GM12878 (cell line): ENCODE measurements at regions not wholly inside any gene's neighbourhood (a gene's known extent, or its start where the extent isn't known, plus 50 kb on each side); places are given as distances from the start of the nearest gene placed in this dataset.

Experiments
- ATAC-seq: fragments of 200-7000 bp; cut with Tn5 transposase; 3 replicates; pipeline ENCODE4 v1.9.1; 2020; ENCODE audit warnings: mild to moderate bottlenecking, moderate library complexity
- BruUV-seq: library from RNA; stranded (reverse); fragments of 400-500 nt; replicated peaks from 2 replicates; lab custom pipeline; 2021; lab: Mats Ljungman, UMichigan
- CTCF ChIA-PET: fragments of 300-600 bp; sonication (Branson Sonifier 250); formaldehyde crosslinking; extraction: SDS; loops from one replicate; lab custom pipeline; 2021; ENCODE audit warnings: inconsistent platforms; lab: Yijun Ruan, JAX
- POLR2A ChIA-PET: fragments of 350-600 bp; formaldehyde crosslinking; extraction: SDS; loops from one replicate; lab custom pipeline; 2021; ENCODE audit warnings: inconsistent platforms; lab: Charles Lee
- RAD21 ChIA-PET: fragments of 300-600 bp; sonication (Branson Sonifier 250); formaldehyde crosslinking; loops from one replicate; lab custom pipeline; 2023; ENCODE audit warnings: antibody characterized with exemption; ENCODE audit not compliant: unreplicated experiment; lab: Charles Lee
- SMC1A ChIA-PET: fragments of 300-600 bp; sonication (Branson Sonifier 250); formaldehyde crosslinking; loops from one replicate; lab custom pipeline; 2023; ENCODE audit not compliant: unreplicated experiment, uncharacterized antibody; lab: Charles Lee
- DNase-seq: peaks from one replicate; pipeline ENCODE4 v3.0.0-alpha.2; 2011; ENCODE audit warnings: low read depth, low spot score
- FAIRE-seq: peaks from 3 replicates; lab custom pipeline; 2011; peaks lifted over from hg19 to GRCh38; lab: Jason Lieb, UNC
- H2AFZ ChIP-seq: 2 replicates; pipeline ENCODE4 v1.6.0; 2011; ENCODE audit warnings: low read depth, low read length, control low read depth; ENCODE audit not compliant: control insufficient read depth
- H3K27ac ChIP-seq: 2 replicates; pipeline ENCODE4 v1.5.1; 2011; ENCODE audit warnings: control low read depth; ENCODE audit not compliant: control insufficient read depth, insufficient read depth
- H3K27me3 ChIP-seq, 2 experiments: replicated peaks in 1 of 2; 2 replicates each; pipeline versions ENCODE4 v1.6.0 to v1.6.1; 2011; ENCODE audit warnings: low read length in 1 of 2; ENCODE audit not compliant: control insufficient read depth in 2 of 2, insufficient read depth in 2 of 2
- H3K36me3 ChIP-seq, 2 experiments: 2 replicates each; pipeline ENCODE4 v1.5.1; 2011; ENCODE audit warnings: low read length in 1 of 2; ENCODE audit not compliant: control insufficient read depth in 2 of 2, insufficient read depth in 2 of 2
- H3K4me1 ChIP-seq: 2 replicates; pipeline ENCODE4 v1.6.1; 2011; ENCODE audit warnings: mild to moderate bottlenecking, low read length, moderate library complexity, mixed read lengths; ENCODE audit not compliant: control insufficient read depth, insufficient read depth
- H3K4me2 ChIP-seq: 2 replicates; pipeline ENCODE4 v1.6.0; 2011; ENCODE audit warnings: control low read depth; ENCODE audit not compliant: control insufficient read depth, insufficient read depth
- H3K4me3 ChIP-seq: fragments of 200-600 bp; sonication (generic); 2 replicates; pipeline ENCODE4 v1.5.1; 2016
- H3K79me2 ChIP-seq: 2 replicates; pipeline ENCODE4 v1.6.0; 2011; ENCODE audit warnings: low read length; ENCODE audit not compliant: control insufficient read depth, insufficient read depth
- H3K9ac ChIP-seq: 2 replicates; pipeline ENCODE4 v1.8.0; 2011; ENCODE audit warnings: low read length, control low read depth, mixed read lengths; ENCODE audit not compliant: control insufficient read depth, insufficient read depth
- H3K9me3 ChIP-seq: replicated peaks from 3 replicates; pipeline ENCODE4 v1.5.1; 2011; ENCODE audit warnings: mild to moderate bottlenecking, low read length; ENCODE audit not compliant: control insufficient read depth, insufficient read depth
- H4K20me1 ChIP-seq: 2 replicates; pipeline ENCODE4 v1.6.0; 2011; ENCODE audit not compliant: control insufficient read depth, insufficient read depth
- ASH2L ChIP-seq: fragments of 300-600, 200-600 bp; sonication (generic); IDR thresholded peaks from 2 replicates; pipeline ENCODE4 v1.6.1; 2017; ENCODE audit warnings: low read depth, mild to moderate bottlenecking, borderline replicate concordance
- BHLHE40 ChIP-seq, 2 experiments: fragments of 450-650 bp in 1 of 2; IDR thresholded peaks; 2 replicates each; pipeline ENCODE4 v1.6.1; 2011 to 2017; ENCODE audit warnings: low read depth in 2 of 2, borderline replicate concordance in 1 of 2, improper control_type of control experiment in 1 of 2, low read length in 1 of 2, mild to moderate bottlenecking in 1 of 2
- BMI1 ChIP-seq: fragments of 450-650 bp; IDR thresholded peaks from 2 replicates; pipeline ENCODE4 v1.6.1; 2016; ENCODE audit warnings: mild to moderate bottlenecking, moderate library complexity, borderline replicate concordance
- FOS ChIP-seq: IDR thresholded peaks from 3 replicates; pipeline ENCODE4 v1.6.1; 2011; ENCODE audit warnings: borderline replicate concordance; ENCODE audit not compliant: insufficient read length; ENCODE audit errors: extremely low read depth
- LARP7 ChIP-seq: fragments of 450-650 bp; IDR thresholded peaks from 2 replicates; pipeline ENCODE4 v1.6.1; 2017; ENCODE audit warnings: mild to moderate bottlenecking
- MXI1 ChIP-seq: fragments of 150-350 bp; IDR thresholded peaks from 2 replicates; pipeline ENCODE4 v1.6.1; 2011; ENCODE audit warnings: low read depth, mild to moderate bottlenecking, inconsistent platforms, low read length, improper control_type of control experiment
- SUPT20H ChIP-seq: IDR thresholded peaks from 2 replicates; pipeline ENCODE4 v1.6.1; 2011; ENCODE audit warnings: low read depth, mild to moderate bottlenecking, low read length, moderate library complexity, borderline replicate concordance; ENCODE audit not compliant: control insufficient read depth
- TBL1XR1 ChIP-seq: IDR thresholded peaks from 2 replicates; pipeline ENCODE4 v1.6.1; 2012; ENCODE audit warnings: low read depth, low read length, improper control_type of control experiment
- YY1 ChIP-seq: IDR thresholded peaks from 2 replicates; pipeline ENCODE4 v1.6.1; 2011; ENCODE audit warnings: low read depth, mild to moderate bottlenecking, low read length
- whole genome bisulfite sequencing: methylation state at CpG from one replicate; pipeline ENCODE4 v1.1.6; 2016; ENCODE audit warnings: low lambda C conversion rate; ENCODE audit not compliant: insufficient replicate concordance, insufficient coverage; ENCODE audit errors: missing lambda C conversion rate; 5-methylcytosine and 5-hydroxymethylcytosine counted together
- in situ Hi-C: fragments of 300-500 bp; cut with MboI; formaldehyde crosslinking; loops from 9 replicates; pipeline ENCODE4 v1.14.3; 2018; ENCODE audit warnings: mixed read lengths
- intact Hi-C: fragments of 100-400 bp; cut with micrococcal nuclease; formaldehyde crosslinking; loops from one replicate; pipeline ENCODE4 v1.14.2; 2022; ENCODE audit not compliant: unreplicated experiment
- TF ChIP-seq, protein P1 (sequence below): IDR thresholded peaks from 2 replicates; pipeline ENCODE4 v1.6.1; 2011; ENCODE audit warnings: borderline replicate concordance, low read depth, mild to moderate bottlenecking, moderate library complexity, mixed read lengths, low read length; ENCODE audit not compliant: insufficient read depth; ENCODE audit errors: extremely low read length
- TF ChIP-seq, protein P2 (sequence below): fragments of 450-650 bp; IDR thresholded peaks from 2 replicates; pipeline ENCODE4 v1.6.1; 2018; ENCODE audit warnings: borderline replicate concordance, mild to moderate bottlenecking; ENCODE audit not compliant: partially characterized antibody
- TF ChIP-seq, protein P3 (sequence below): fragments of 150-350 bp; IDR thresholded peaks from 2 replicates; pipeline ENCODE4 v1.6.1; 2014; ENCODE audit warnings: mild to moderate bottlenecking, low read depth, low read length
- TF ChIP-seq, protein P4 (sequence below): IDR thresholded peaks from 2 replicates; pipeline ENCODE4 v1.6.1; 2011; ENCODE audit warnings: mild to moderate bottlenecking, low read depth, low read length, moderate library complexity; ENCODE audit not compliant: insufficient replicate concordance

DNA sequence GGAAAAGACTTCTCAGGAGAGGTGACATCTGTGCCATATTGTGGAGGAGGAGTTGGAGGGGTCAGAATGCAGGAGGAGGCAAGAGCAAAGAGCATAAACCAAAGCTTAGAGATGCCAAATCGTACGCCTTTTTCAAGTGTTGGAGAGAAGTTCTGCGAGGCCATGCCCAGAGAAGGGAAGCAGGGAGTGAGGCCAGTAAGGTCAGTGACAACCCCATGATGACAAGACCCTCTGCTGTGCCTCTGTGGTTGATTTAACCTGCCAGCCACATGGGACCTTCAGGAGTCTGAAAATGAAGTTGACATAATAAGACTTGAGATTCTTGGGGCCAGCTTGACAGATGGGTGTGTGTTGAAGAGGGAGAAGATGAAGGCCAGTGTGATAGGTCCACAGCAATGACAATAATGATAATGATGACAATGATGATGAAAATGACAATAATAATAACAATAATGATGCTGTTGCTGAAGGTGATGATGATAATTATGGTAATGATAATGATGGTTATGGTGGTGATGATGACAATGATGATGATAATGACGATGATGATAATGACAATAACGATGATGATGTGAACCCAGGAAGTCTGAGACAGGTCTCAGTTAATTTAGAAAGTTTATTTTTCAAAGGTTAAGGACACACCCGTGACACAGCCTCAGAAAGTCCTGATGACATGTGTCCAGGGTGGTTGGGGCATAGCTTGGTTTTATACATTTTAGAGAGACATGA, 152.6 kb upstream of the B3GAT1 start:
- no peak for FAIRE-seq
- H3K4me3 ChIP-seq, result no peak overlapping the region
- no peaks in the 10 kb centered on the region for H3K79me2 ChIP-seq
- H3K9ac ChIP-seq, result no peak overlapping the region
- H2AFZ ChIP-seq, result no peak overlapping the region
- intact Hi-C loops (no loop called here), in situ Hi-C loops (no loop called here)
- H3K27me3 ChIP-seq, result peaks cover 0 to 2% of the 10 kb centered on the region in 2 experiments; a peak in 2 of 4 replicates
- ChIA-PET CTCF (no interaction called here), RAD21 (no interaction called here), POLR2A (no interaction called here), SMC1A (interaction anchor here (0.6 kb wide), 1 partner anchor 9 kb away, joined by 3 read pairs; no protein-coding TSS in a partner anchor)
- no peak for DNase-seq
- H3K4me2 ChIP-seq, result no peak overlapping the region
- no peak overlapping the region for H3K27ac ChIP-seq
- no peaks in the 10 kb centered on the region for H3K4me1 ChIP-seq
- TF ChIP-seq BMI1 (no peak), LARP7 (no peak), MXI1 (no peak), YY1 (no peak), BHLHE40 (IDR thresholded peaks at IDR 0.05; ENCODE audit: borderline replicate concordance in 1 of 2, low read depth in 2 of 2, low read length in 1 of 2) (no peak), TBL1XR1 (no peak), ASH2L (no peak), SUPT20H (no peak), FOS (no peak)
- TF ChIP-seq, protein P1, sequence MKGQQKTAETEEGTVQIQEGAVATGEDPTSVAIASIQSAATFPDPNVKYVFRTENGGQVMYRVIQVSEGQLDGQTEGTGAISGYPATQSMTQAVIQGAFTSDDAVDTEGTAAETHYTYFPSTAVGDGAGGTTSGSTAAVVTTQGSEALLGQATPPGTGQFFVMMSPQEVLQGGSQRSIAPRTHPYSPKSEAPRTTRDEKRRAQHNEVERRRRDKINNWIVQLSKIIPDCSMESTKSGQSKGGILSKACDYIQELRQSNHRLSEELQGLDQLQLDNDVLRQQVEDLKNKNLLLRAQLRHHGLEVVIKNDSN, result no peak
- TF ChIP-seq, protein P2, sequence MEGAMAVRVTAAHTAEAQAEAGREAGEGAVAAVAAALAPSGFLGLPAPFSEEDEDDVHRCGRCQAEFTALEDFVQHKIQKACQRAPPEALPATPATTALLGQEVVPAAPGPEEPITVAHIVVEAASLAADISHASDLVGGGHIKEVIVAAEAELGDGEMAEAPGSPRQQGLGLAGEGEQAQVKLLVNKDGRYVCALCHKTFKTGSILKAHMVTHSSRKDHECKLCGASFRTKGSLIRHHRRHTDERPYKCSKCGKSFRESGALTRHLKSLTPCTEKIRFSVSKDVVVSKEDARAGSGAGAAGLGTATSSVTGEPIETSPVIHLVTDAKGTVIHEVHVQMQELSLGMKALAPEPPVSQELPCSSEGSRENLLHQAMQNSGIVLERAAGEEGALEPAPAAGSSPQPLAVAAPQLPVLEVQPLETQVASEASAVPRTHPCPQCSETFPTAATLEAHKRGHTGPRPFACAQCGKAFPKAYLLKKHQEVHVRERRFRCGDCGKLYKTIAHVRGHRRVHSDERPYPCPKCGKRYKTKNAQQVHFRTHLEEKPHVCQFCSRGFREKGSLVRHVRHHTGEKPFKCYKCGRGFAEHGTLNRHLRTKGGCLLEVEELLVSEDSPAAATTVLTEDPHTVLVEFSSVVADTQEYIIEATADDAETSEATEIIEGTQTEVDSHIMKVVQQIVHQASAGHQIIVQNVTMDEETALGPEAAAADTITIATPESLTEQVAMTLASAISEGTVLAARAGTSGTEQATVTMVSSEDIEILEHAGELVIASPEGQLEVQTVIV, result no peak
- TF ChIP-seq, protein P3, sequence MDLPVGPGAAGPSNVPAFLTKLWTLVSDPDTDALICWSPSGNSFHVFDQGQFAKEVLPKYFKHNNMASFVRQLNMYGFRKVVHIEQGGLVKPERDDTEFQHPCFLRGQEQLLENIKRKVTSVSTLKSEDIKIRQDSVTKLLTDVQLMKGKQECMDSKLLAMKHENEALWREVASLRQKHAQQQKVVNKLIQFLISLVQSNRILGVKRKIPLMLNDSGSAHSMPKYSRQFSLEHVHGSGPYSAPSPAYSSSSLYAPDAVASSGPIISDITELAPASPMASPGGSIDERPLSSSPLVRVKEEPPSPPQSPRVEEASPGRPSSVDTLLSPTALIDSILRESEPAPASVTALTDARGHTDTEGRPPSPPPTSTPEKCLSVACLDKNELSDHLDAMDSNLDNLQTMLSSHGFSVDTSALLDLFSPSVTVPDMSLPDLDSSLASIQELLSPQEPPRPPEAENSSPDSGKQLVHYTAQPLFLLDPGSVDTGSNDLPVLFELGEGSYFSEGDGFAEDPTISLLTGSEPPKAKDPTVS, result no peak
- TF ChIP-seq, protein P4, sequence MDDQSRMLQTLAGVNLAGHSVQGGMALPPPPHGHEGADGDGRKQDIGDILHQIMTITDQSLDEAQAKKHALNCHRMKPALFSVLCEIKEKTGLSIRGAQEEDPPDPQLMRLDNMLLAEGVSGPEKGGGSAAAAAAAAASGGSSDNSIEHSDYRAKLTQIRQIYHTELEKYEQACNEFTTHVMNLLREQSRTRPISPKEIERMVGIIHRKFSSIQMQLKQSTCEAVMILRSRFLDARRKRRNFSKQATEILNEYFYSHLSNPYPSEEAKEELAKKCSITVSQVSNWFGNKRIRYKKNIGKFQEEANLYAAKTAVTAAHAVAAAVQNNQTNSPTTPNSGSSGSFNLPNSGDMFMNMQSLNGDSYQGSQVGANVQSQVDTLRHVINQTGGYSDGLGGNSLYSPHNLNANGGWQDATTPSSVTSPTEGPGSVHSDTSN, result no peak
- H3K9me3 ChIP-seq, result no peaks in the 10 kb centered on the region
- BruUV-seq, result no TSS peak
- no peaks in the 10 kb centered on the region for H4K20me1 ChIP-seq
- no peak for ATAC-seq
- WGBS, result 8% methylated on average over 6 of the region's 6 CpGs
- no peaks in the 10 kb centered on the region for H3K36me3 ChIP-seq
